ENCODE measurements at regions not wholly inside any gene's neighbourhood (a gene's known extent, or its start where the extent isn't known, plus 50 kb on each side); places are given as distances from the start of the nearest gene placed in this dataset.

- Mint-ChIP-seq H3K27me3 (ENCODE audit: low read depth in 3 of 3) (peaks cover 2 to 5% (median 2%) of the 10 kb centered on the region in 3 donors), H3K4me3 (no peak overlapping the region), H3K36me3 (no peaks in the 10 kb centered on the region), H3K4me1 (peaks cover 12% of the 10 kb centered on the region), H3K9me3 (peaks cover 0 to 1% (median 0%) of the 10 kb centered on the region in 7 donors), H3K27ac (no peak overlapping the region)
- Histone ChIP-seq H3K36me3 (replicated peaks in 1 of 2; ENCODE audit: control insufficient read depth in 1 of 2, insufficient read depth in 2 of 2, low read length in 2 of 2) (no peaks in the 10 kb centered on the region), H3K9ac (ENCODE audit: insufficient read depth, low read length, poor library complexity, severe bottlenecking) (no peak overlapping the region), H2AFZ (ENCODE audit: insufficient read depth, low read depth, low read length, poor library complexity, severe bottlenecking) (no peak overlapping the region), H3K27ac (ENCODE audit: low read depth in 1 of 2, low read length in 2 of 2) (no peak overlapping the region), H3K9me3 (replicated peaks in 1 of 2; ENCODE audit: control insufficient read depth in 1 of 2, insufficient read depth in 1 of 2, low read length in 2 of 2) (no peaks in the 10 kb centered on the region), H3K27me3 (ENCODE audit: control insufficient read depth in 2 of 2, insufficient read depth in 2 of 2, low read length in 2 of 2) (no peaks in the 10 kb centered on the region), H3K4me3 (replicated peaks in 1 of 3; ENCODE audit: low read depth in 2 of 3, low read length in 3 of 3) (no peak overlapping the region), H3K79me2 (ENCODE audit: insufficient read depth, low read length) (no peaks in the 10 kb centered on the region), H3K4me2 (replicated peaks; ENCODE audit: extremely low read depth, low read length, poor library complexity, severe bottlenecking) (no peak overlapping the region), H4K20me1 (ENCODE audit: insufficient read depth, low read length) (no peaks in the 10 kb centered on the region), H3K4me1 (ENCODE audit: control insufficient read depth in 1 of 2, insufficient read depth in 2 of 2, low read length in 2 of 2) (peaks cover 0 to 5% of the 10 kb centered on the region in 2 donors)
- WGBS (ENCODE audit: insufficient coverage), result no CpG with 5 or more reads among the region's 3 CpGs
- no peak for DNase-seq
- TF ChIP-seq, protein P1, sequence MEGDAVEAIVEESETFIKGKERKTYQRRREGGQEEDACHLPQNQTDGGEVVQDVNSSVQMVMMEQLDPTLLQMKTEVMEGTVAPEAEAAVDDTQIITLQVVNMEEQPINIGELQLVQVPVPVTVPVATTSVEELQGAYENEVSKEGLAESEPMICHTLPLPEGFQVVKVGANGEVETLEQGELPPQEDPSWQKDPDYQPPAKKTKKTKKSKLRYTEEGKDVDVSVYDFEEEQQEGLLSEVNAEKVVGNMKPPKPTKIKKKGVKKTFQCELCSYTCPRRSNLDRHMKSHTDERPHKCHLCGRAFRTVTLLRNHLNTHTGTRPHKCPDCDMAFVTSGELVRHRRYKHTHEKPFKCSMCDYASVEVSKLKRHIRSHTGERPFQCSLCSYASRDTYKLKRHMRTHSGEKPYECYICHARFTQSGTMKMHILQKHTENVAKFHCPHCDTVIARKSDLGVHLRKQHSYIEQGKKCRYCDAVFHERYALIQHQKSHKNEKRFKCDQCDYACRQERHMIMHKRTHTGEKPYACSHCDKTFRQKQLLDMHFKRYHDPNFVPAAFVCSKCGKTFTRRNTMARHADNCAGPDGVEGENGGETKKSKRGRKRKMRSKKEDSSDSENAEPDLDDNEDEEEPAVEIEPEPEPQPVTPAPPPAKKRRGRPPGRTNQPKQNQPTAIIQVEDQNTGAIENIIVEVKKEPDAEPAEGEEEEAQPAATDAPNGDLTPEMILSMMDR (IDR thresholded peaks at IDR 0.05), result no peak
- intact Hi-C loops (cut with micrococcal nuclease), result no loop called here
These were observed 115.0 kb downstream of the RPAP3 start for GRCh38 chr12:47590771-47591360.

DNA sequence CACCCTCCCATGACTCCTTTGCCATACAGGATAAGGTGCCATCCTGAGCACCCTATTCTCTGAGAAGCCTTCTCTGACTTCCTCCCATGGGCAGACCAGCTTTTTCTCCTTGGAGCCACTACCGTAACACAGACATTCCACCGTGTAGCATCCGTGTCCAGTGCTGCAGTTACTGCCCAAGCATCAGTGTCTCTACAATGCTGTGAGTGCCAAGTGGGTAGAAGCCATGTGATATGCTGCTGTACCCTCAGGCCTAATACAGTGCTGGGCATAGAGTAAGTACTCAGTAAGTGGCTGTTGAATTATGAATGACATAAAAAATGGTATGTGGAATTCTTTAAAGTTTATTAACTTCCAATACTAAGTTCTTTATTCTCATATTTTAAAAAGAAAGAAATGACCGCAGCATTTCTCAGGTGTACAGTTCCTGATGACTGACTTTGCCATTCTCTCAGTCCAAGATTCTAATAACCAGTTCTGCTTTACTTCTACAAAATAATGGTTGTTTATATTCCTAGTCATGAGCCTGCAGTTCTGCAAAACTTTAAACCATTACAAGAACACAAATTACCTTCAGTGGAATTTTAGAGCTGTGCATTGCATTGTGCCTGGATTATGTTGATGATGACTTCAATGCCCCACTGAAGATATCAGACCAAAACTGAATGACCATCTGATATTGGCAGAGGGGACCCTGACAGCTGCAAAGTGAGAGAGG lies 118.7 kb downstream of the RPAP3 start:
- no peak overlapping the region for H3K4me3 Mint-ChIP-seq
- H3K4me1 ChIP-seq (ENCODE audit: control insufficient read depth in 1 of 2, insufficient read depth in 2 of 2, low read length in 2 of 2), result peaks cover 0 to 5% of the 10 kb centered on the region in 2 donors

More for the DNA sequence above, 118.7 kb downstream of the RPAP3 start:
- Mint-ChIP-seq H3K4me1 (peaks cover 12% of the 10 kb centered on the region), H3K9me3 (peaks cover 0 to 3% (median 0%) of the 10 kb centered on the region in 7 donors), H3K27me3 (ENCODE audit: low read depth in 3 of 3) (peaks cover 0 to 2% (median 2%) of the 10 kb centered on the region in 3 donors), H3K27ac (peak overlapping the region in 1 of 7 donors; percentile 16), H3K36me3 (no peaks in the 10 kb centered on the region)
- H4K20me1 ChIP-seq (ENCODE audit: insufficient read depth, low read length), result no peaks in the 10 kb centered on the region
- H3K4me2 ChIP-seq (replicated peaks; ENCODE audit: extremely low read depth, low read length, poor library complexity, severe bottlenecking), result no peak overlapping the region
- H3K4me3 ChIP-seq (replicated peaks in 1 of 3; ENCODE audit: low read depth in 2 of 3, low read length in 3 of 3), result no peak overlapping the region
- no peak overlapping the region for H2AFZ ChIP-seq (ENCODE audit: insufficient read depth, low read depth, low read length, poor library complexity, severe bottlenecking)
- H3K9ac ChIP-seq (ENCODE audit: insufficient read depth, low read length, poor library complexity, severe bottlenecking), result no peak overlapping the region
- no peaks in the 10 kb centered on the region for H3K79me2 ChIP-seq (ENCODE audit: insufficient read depth, low read length)
- intact Hi-C loops (cut with micrococcal nuclease), result no loop called here
- no peaks in the 10 kb centered on the region for H3K36me3 ChIP-seq (replicated peaks in 1 of 2; ENCODE audit: control insufficient read depth in 1 of 2, insufficient read depth in 2 of 2, low read length in 2 of 2)
- 100% methylated on average over 3 of the region's 4 CpGs for WGBS (ENCODE audit: insufficient coverage)
- no peak for DNase-seq
- no peaks in the 10 kb centered on the region for H3K27me3 ChIP-seq (ENCODE audit: control insufficient read depth in 2 of 2, insufficient read depth in 2 of 2, low read length in 2 of 2)
- H3K9me3 ChIP-seq (replicated peaks in 1 of 2; ENCODE audit: control insufficient read depth in 1 of 2, insufficient read depth in 1 of 2, low read length in 2 of 2), result no peaks in the 10 kb centered on the region
- TF ChIP-seq, protein P1 (IDR thresholded peaks at IDR 0.05), result no peak
- H3K27ac ChIP-seq (ENCODE audit: low read depth in 1 of 2, low read length in 2 of 2), result no peak overlapping the region

Data from CD14-positive monocyte (primary cell).